ENCODE measurements at regions not wholly inside any gene's neighbourhood (a gene's known extent, or its start where the extent isn't known, plus 50 kb on each side); places are given as distances from the start of the nearest gene placed in this dataset.

DNA sequence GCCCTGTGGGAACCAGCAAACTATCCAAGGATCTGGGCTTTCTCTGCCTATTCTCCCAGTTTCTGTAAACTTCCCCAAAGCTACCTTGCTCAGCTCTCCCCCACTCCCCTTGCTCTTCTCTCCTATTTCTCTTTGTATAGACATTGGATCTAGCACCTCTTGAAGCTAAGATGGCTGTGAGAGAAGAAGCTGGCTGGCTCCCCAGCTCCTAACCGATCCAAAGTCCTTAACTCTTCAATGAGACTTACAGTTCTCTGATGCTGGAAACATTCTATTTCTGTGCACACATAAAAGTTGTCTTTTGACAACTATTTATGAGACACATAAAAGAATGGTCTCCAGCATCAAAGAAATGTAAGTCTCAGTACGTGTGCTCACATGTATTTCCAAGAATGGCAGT is 70.6 kb upstream of the C3orf80 start:
- 0% methylated on average over 2 of the region's 2 CpGs for WGBS (ENCODE audit: insufficient coverage, low coverage, missing lambda C conversion rate)
- Histone ChIP-seq H3K4me1 (replicated peaks in 1 of 2; ENCODE audit: control insufficient read depth in 2 of 2, insufficient read depth in 2 of 2, low read length in 2 of 2) (no peaks in the 10 kb centered on the region), H3K79me2 (ENCODE audit: control insufficient read depth, insufficient read depth, low read length) (no peaks in the 10 kb centered on the region), H3K9me1 (ENCODE audit: control insufficient read depth, insufficient read depth, low read length) (peaks cover 7% of the 10 kb centered on the region), H3K4me2 (ENCODE audit: insufficient read depth, low read length) (no peak overlapping the region), H3K9me3 (replicated peaks; ENCODE audit: control insufficient read depth, insufficient read depth, low read depth, low read length) (no peaks in the 10 kb centered on the region), H3K9ac (ENCODE audit: insufficient read depth in 1 of 2, low read depth in 2 of 2, low read length in 2 of 2) (no peak overlapping the region), H3K27ac (ENCODE audit: extremely low read depth, low read depth, low read length) (no peak overlapping the region), H3K4me3 (no peak overlapping the region), H4K20me1 (replicated peaks; ENCODE audit: control insufficient read depth, insufficient read depth, low read length) (no peaks in the 10 kb centered on the region; the same call in 1 of the 2 replicates), H3K36me3 (ENCODE audit: control insufficient read depth, insufficient read depth, low read length) (no peaks in the 10 kb centered on the region), H3K27me3 (ENCODE audit: control insufficient read depth in 2 of 2, insufficient read depth in 2 of 2, low read length in 2 of 2) (peaks cover 0 to 10% of the 10 kb centered on the region in 2 experiments; a peak in 1 of 5 replicates), H2AFZ (ENCODE audit: low read depth, low read length) (no peak overlapping the region)
- BruUV-seq (replicated peaks): no TSS peak
- TF ChIP-seq, protein P1, sequence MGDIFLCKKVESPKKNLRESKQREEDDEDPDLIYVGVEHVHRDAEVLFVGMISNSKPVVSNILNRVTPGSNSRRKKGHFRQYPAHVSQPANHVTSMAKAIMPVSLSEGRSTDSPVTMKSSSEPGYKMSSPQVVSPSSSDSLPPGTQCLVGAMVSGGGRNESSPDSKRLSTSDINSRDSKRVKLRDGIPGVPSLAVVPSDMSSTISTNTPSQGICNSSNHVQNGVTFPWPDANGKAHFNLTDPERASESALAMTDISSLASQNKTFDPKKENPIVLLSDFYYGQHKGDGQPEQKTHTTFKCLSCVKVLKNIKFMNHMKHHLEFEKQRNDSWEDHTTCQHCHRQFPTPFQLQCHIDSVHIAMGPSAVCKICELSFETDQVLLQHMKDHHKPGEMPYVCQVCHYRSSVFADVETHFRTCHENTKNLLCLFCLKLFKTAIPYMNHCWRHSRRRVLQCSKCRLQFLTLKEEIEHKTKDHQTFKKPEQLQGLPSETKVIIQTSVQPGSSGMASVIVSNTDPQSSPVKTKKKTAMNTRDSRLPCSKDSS (IDR thresholded peaks at IDR 0.05; ENCODE audit: low read depth, partially characterized antibody): no peak
- TF ChIP-seq ZNF444 (CRISPR knock-in tag; IDR thresholded peaks at IDR 0.05) (no peak), RBM39 (optimal IDR thresholded peaks at IDR 0.05; ENCODE audit: low read depth, low read length) (no peak), ZNF124 (CRISPR knock-in tag; IDR thresholded peaks at IDR 0.05) (no peak), NR2F6 (CRISPR knock-in tag; IDR thresholded peaks at IDR 0.05) (no peak), SOX6 (IDR thresholded peaks at IDR 0.05) (no peak), KDM5B (IDR thresholded peaks at IDR 0.05; ENCODE audit: insufficient replicate concordance, low read depth, low read length) (no peak), ZEB2 (IDR thresholded peaks at IDR 0.05) (no peak), BHLHE40 (IDR thresholded peaks at IDR 0.05; ENCODE audit: low read length) (no peak), RFX1 (IDR thresholded peaks at IDR 0.05) (no peak), ZC3H4 (CRISPR knock-in tag; IDR thresholded peaks at IDR 0.05; ENCODE audit: borderline replicate concordance) (no peak), NBN (IDR thresholded peaks at IDR 0.05; ENCODE audit: low read depth) (no peak), ZNF445 (CRISPR knock-in tag; IDR thresholded peaks at IDR 0.05; ENCODE audit: low read depth) (no peak)
- TF ChIP-seq, protein P2, sequence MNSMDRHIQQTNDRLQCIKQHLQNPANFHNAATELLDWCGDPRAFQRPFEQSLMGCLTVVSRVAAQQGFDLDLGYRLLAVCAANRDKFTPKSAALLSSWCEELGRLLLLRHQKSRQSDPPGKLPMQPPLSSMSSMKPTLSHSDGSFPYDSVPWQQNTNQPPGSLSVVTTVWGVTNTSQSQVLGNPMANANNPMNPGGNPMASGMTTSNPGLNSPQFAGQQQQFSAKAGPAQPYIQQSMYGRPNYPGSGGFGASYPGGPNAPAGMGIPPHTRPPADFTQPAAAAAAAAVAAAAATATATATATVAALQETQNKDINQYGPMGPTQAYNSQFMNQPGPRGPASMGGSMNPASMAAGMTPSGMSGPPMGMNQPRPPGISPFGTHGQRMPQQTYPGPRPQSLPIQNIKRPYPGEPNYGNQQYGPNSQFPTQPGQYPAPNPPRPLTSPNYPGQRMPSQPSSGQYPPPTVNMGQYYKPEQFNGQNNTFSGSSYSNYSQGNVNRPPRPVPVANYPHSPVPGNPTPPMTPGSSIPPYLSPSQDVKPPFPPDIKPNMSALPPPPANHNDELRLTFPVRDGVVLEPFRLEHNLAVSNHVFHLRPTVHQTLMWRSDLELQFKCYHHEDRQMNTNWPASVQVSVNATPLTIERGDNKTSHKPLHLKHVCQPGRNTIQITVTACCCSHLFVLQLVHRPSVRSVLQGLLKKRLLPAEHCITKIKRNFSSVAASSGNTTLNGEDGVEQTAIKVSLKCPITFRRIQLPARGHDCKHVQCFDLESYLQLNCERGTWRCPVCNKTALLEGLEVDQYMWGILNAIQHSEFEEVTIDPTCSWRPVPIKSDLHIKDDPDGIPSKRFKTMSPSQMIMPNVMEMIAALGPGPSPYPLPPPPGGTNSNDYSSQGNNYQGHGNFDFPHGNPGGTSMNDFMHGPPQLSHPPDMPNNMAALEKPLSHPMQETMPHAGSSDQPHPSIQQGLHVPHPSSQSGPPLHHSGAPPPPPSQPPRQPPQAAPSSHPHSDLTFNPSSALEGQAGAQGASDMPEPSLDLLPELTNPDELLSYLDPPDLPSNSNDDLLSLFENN (IDR thresholded peaks at IDR 0.05; ENCODE audit: low read depth in 2 of 2, low read length in 2 of 2): no peak
- TF ChIP-seq, protein P3, sequence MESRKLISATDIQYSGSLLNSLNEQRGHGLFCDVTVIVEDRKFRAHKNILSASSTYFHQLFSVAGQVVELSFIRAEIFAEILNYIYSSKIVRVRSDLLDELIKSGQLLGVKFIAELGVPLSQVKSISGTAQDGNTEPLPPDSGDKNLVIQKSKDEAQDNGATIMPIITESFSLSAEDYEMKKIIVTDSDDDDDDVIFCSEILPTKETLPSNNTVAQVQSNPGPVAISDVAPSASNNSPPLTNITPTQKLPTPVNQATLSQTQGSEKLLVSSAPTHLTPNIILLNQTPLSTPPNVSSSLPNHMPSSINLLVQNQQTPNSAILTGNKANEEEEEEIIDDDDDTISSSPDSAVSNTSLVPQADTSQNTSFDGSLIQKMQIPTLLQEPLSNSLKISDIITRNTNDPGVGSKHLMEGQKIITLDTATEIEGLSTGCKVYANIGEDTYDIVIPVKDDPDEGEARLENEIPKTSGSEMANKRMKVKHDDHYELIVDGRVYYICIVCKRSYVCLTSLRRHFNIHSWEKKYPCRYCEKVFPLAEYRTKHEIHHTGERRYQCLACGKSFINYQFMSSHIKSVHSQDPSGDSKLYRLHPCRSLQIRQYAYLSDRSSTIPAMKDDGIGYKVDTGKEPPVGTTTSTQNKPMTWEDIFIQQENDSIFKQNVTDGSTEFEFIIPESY (CRISPR knock-in tag; IDR thresholded peaks at IDR 0.05): no peak
- TF ChIP-seq, protein P4, sequence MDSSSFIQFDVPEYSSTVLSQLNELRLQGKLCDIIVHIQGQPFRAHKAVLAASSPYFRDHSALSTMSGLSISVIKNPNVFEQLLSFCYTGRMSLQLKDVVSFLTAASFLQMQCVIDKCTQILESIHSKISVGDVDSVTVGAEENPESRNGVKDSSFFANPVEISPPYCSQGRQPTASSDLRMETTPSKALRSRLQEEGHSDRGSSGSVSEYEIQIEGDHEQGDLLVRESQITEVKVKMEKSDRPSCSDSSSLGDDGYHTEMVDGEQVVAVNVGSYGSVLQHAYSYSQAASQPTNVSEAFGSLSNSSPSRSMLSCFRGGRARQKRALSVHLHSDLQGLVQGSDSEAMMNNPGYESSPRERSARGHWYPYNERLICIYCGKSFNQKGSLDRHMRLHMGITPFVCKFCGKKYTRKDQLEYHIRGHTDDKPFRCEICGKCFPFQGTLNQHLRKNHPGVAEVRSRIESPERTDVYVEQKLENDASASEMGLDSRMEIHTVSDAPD (CRISPR knock-in tag; IDR thresholded peaks at IDR 0.05): no peak
- ChIA-PET POLR2A (no interaction called here), CTCF (ENCODE audit: low intra/inter-chr PET ratio) (no interaction called here)
- ATAC-seq (no peak), DNase-seq (ENCODE audit: extremely low read depth in 1 of 4, low spot score in 3 of 4) (no peak), FAIRE-seq (no peak)
- intact Hi-C loops (cut with micrococcal nuclease) (no loop called here), in situ Hi-C loops (cut with MboI) (loop anchor here (10.0 kb wide), 1 partner anchor 330 kb away; no protein-coding TSS in a partner anchor)

Measured in K562 (cell line).